GM12872 (cell line): ENCODE measurements at regions not wholly inside any gene's neighbourhood (a gene's known extent, or its start where the extent isn't known, plus 50 kb on each side); places are given as distances from the start of the nearest gene placed in this dataset.

Source experiments
- CTCF ChIP-seq: IDR thresholded peaks from 3 replicates; pipeline ENCODE4 v1.5.1; 2011; ENCODE audit warnings: low read depth, mild to moderate bottlenecking, low read length, moderate library complexity; ENCODE audit not compliant: insufficient read depth

GRCh38 chr4:160604541-160604940, 1501.7 kb downstream of the RAPGEF2 start:
- TF ChIP-seq CTCF, result no peak

GRCh38 chr4:160611181-160611580, 1508.3 kb downstream of the RAPGEF2 start:
- no peak for TF ChIP-seq CTCF

GRCh38 chr4:160631044-160631443, 1528.2 kb downstream of the RAPGEF2 start:
- no peak for TF ChIP-seq CTCF

- TF ChIP-seq CTCF, result no peak
Measured at GRCh38 chr4:160652790-160653189, 1511.0 kb downstream of the FSTL5 start.

GRCh38 chr4:160675550-160675949, 1488.2 kb downstream of the FSTL5 start:
- no peak for TF ChIP-seq CTCF

GRCh38 chr4:160685729-160686128, 1478.1 kb downstream of the FSTL5 start:
- no peak for TF ChIP-seq CTCF

GRCh38 chr4:160701671-160702070, 1462.1 kb downstream of the FSTL5 start:
- TF ChIP-seq CTCF, result no peak

GRCh38 chr4:160709026-160709425, 1454.8 kb downstream of the FSTL5 start:
- TF ChIP-seq CTCF, result no peak
